ENCODE measurements at regions not wholly inside any gene's neighbourhood (a gene's known extent, or its start where the extent isn't known, plus 50 kb on each side); places are given as distances from the start of the nearest gene placed in this dataset.

DNA sequence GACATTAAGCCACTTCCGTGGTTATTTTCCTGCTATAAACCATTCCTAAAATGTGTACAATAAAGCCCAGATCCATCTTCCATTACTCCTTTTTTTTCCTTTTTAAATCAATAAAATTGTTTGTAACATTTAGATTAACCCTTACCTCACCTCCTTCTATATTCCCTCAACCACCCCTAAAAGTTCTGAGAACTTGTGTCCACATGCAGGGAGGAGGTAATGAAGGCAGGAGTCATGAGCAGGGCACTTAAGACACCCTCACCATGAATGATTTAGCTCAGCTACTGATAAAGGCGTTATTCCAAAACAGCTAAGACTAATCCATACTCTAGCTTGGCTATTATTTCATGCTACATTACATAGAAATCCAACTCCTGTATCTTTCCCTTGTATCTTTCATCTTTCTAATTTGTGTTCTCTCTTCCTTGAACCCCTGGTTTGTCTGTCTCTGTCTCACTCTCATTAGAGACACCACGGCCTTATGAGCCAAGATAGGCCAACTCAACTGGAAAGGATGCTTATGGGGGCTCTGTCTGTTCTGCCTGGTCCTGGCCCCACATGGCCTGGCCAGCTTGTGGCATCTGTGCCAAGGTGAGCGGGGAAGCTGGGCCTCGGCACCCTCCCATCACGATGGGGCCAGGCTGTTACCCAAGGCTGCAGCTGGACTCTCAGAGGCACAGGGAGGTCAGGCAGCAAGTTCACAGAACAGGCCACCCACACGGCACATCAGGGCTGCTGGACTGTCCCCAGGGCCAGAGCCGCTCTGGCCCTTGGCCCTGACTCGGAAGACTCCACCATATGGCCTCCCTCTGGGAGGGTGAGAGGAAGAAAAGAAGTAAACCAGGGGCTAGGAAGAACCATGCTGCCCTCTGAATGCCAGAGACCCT is 294.4 kb downstream of the SOX9 start:
- ATAC-seq (ENCODE audit: low FRiP score) (no peak), DNase-seq (no peak)
- no peaks in the 10 kb centered on the region for H3K36me3 ChIP-seq (ENCODE audit: control insufficient read depth in 1 of 2, insufficient read depth in 2 of 2, low read length in 1 of 2)
- no peaks in the 10 kb centered on the region for H3K27me3 ChIP-seq (ENCODE audit: control insufficient read depth in 1 of 2, insufficient read depth in 2 of 2, low read length in 1 of 2)
- no peak overlapping the region for H3K4me3 ChIP-seq (ENCODE audit: low read length in 2 of 2)
- intact Hi-C loops (cut with DNase I): no loop called here
- no peak overlapping the region for H3K27ac ChIP-seq (ENCODE audit: low read depth in 1 of 2, low read length in 2 of 2)
- 90 to 92% methylated on average over 9 of the region's 9 CpGs for WGBS, 2 donors
- H3K9me3 ChIP-seq (ENCODE audit: control insufficient read depth, low read length): peaks cover 5% of the 10 kb centered on the region
- no peaks in the 10 kb centered on the region for H3K4me1 ChIP-seq (ENCODE audit: control insufficient read depth in 1 of 2, insufficient read depth in 2 of 2, low read length in 2 of 2)

DNA sequence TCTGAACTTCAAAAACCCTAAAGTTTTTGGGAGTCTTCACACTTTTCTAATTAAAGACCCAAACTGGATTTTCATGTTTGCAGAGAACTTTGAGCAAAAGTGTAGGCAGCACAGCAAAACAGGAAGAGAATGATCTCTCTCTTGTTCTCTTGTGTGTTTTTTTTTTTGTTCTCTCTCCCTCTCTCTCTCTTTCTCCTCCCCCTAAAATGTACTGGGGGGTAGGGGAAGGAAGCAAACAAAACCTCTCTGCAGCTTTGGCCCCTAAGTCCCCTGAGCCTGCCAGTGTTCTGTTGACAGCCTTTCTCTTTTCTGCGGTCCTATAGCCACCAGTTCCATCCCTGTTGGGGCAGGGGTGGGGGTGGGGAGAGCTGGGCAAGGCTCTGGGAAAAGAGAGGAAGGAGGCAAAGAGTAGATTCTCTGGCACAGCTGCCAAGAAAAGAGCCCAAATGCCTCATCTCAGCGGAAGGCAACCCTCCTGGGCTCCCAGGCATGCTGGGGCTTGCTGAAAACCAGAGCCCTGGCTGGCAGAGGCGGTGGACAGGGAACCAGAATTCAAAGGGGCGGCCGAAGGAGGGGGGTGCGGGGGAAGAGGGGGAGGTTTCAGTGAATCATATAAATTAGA is 295.3 kb downstream of the SOX9 start:
- Histone ChIP-seq H3K36me3 (ENCODE audit: control insufficient read depth in 1 of 2, insufficient read depth in 2 of 2, low read length in 1 of 2) (no peaks in the 10 kb centered on the region), H3K9me3 (ENCODE audit: control insufficient read depth, low read length) (peaks cover 5% of the 10 kb centered on the region), H3K4me1 (ENCODE audit: control insufficient read depth in 1 of 2, insufficient read depth in 2 of 2, low read length in 2 of 2) (no peaks in the 10 kb centered on the region), H3K4me3 (ENCODE audit: low read length in 2 of 2) (no peak overlapping the region), H3K27me3 (ENCODE audit: control insufficient read depth in 1 of 2, insufficient read depth in 2 of 2, low read length in 1 of 2) (no peaks in the 10 kb centered on the region), H3K27ac (ENCODE audit: low read depth in 1 of 2, low read length in 2 of 2) (no peak overlapping the region)
- 39 to 55% methylated on average over 6 of the region's 6 CpGs for WGBS, 2 donors
- no peak for DNase-seq
- intact Hi-C loops (cut with DNase I): no loop called here
- no peak for ATAC-seq (ENCODE audit: low FRiP score)

DNA sequence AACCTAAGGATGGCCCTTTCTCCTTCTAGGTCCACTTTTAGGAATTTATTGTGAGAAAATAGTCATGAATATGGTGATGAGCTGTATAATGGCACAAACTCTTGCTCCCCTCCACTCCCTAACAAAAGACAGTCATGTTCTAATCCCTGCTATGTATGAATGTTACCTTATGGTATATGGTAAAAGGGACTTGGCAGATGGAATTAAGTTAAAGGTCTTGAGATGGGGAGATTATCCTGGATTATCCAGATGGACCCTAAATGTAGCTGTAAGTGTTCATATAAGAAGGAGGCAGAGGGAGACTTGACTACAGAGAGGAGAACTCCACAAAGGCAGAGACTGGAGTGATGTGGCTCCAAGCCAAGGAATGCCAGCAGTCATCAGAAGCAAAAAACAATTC is 296.1 kb downstream of the SOX9 start:
- Histone ChIP-seq H3K4me1 (ENCODE audit: control insufficient read depth in 1 of 2, insufficient read depth in 2 of 2, low read length in 2 of 2) (no peaks in the 10 kb centered on the region), H3K9me3 (ENCODE audit: control insufficient read depth, low read length) (peaks cover 5% of the 10 kb centered on the region), H3K27me3 (ENCODE audit: control insufficient read depth in 1 of 2, insufficient read depth in 2 of 2, low read length in 1 of 2) (no peaks in the 10 kb centered on the region), H3K4me3 (ENCODE audit: low read length in 2 of 2) (no peak overlapping the region), H3K27ac (ENCODE audit: low read depth in 1 of 2, low read length in 2 of 2) (no peak overlapping the region), H3K36me3 (ENCODE audit: control insufficient read depth in 1 of 2, insufficient read depth in 2 of 2, low read length in 1 of 2) (no peaks in the 10 kb centered on the region)
- ATAC-seq (ENCODE audit: low FRiP score): no peak
- intact Hi-C loops (cut with DNase I): no loop called here
- DNase-seq: no peak

DNA sequence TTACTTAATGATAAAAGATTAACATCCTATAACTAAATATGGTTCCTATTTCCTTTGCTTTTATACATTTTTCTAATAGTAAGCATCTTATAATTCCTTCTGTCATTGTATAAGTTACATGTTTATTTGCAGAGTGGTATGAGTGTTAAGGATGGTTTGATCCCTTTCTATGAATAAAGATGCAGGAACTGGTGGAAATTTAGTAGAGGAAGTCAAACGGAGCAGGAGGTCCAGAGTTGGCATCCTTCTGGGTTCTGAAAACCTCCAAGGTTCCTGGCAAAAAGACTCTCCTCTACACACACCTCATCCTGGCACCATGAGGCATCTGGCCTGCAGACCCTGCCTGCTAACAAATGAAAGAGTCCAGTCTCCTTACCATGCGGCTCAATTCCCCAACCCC is 296.8 kb downstream of the SOX9 start:
- H3K4me1 ChIP-seq (ENCODE audit: control insufficient read depth in 1 of 2, insufficient read depth in 2 of 2, low read length in 2 of 2): no peaks in the 10 kb centered on the region
- H3K36me3 ChIP-seq (ENCODE audit: control insufficient read depth in 1 of 2, insufficient read depth in 2 of 2, low read length in 1 of 2): no peaks in the 10 kb centered on the region
- intact Hi-C loops (cut with DNase I): no loop called here
- no peaks in the 10 kb centered on the region for H3K27me3 ChIP-seq (ENCODE audit: control insufficient read depth in 1 of 2, insufficient read depth in 2 of 2, low read length in 1 of 2)
- no peak overlapping the region for H3K4me3 ChIP-seq (ENCODE audit: low read length in 2 of 2)
- DNase-seq: no peak
- H3K9me3 ChIP-seq (ENCODE audit: control insufficient read depth, low read length): peaks cover 5% of the 10 kb centered on the region
- H3K27ac ChIP-seq (ENCODE audit: low read depth in 1 of 2, low read length in 2 of 2): no peak overlapping the region
- no peak for ATAC-seq (ENCODE audit: low FRiP score)
- WGBS, 2 donors: 88 to 94% methylated on average over 2 of the region's 2 CpGs

DNA sequence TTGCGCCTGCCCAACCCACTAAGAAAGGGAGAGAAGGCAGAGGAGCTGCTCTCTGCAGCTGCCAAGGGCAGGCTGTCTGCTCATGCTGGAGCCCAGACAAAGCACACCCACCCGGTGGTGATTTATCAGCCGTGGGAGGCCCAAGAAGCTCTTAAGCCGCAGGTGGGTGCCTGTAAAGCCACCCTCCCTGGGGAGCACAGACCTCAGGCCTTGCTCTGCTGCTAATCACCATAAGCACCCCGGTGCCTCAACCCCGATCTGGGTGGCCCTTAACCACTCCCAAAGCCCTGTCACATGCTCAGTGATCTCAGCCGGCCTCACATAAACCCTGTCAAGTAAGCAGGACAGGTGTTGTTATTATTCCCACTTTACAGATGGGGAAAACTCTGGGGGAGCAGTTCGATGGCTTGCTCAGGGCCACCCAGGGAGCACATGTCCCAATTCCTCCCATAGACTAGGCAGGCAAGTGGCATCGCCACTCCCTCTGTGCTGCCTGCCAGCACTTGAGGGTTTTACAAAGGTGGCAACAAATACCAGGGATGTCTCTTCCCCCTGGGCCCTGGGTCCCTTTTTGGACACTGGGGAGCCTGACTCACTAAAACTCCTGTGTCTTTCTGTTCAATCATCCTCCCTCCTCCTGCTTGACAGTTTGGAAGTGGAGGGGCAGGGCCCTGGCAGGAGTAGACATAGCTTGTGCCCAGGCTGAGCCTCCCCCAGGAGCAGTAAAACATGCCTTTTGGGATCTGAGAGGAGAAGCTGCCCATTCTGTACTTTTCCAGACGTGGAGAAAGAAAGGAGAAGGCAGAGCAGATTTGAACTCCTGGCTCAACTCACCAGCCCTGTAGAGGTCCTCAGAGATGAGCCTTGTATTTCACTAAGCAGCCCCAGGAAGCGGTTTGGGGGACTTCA is 299.3 kb downstream of the SOX9 start:
- H3K27ac ChIP-seq (ENCODE audit: low read depth in 1 of 2, low read length in 2 of 2): no peak overlapping the region
- WGBS, 2 donors: 81 to 85% methylated on average over 11 of the region's 11 CpGs
- peaks cover 5% of the 10 kb centered on the region for H3K9me3 ChIP-seq (ENCODE audit: control insufficient read depth, low read length)
- DNase-seq (no peak), ATAC-seq (ENCODE audit: low FRiP score) (peak; percentile 44)
- no peaks in the 10 kb centered on the region for H3K36me3 ChIP-seq (ENCODE audit: control insufficient read depth in 1 of 2, insufficient read depth in 2 of 2, low read length in 1 of 2)
- intact Hi-C loops (cut with DNase I): no loop called here
- no peaks in the 10 kb centered on the region for H3K4me1 ChIP-seq (ENCODE audit: control insufficient read depth in 1 of 2, insufficient read depth in 2 of 2, low read length in 2 of 2)
- no peaks in the 10 kb centered on the region for H3K27me3 ChIP-seq (ENCODE audit: control insufficient read depth in 1 of 2, insufficient read depth in 2 of 2, low read length in 1 of 2)
- H3K4me3 ChIP-seq (ENCODE audit: low read length in 2 of 2): no peak overlapping the region

DNA sequence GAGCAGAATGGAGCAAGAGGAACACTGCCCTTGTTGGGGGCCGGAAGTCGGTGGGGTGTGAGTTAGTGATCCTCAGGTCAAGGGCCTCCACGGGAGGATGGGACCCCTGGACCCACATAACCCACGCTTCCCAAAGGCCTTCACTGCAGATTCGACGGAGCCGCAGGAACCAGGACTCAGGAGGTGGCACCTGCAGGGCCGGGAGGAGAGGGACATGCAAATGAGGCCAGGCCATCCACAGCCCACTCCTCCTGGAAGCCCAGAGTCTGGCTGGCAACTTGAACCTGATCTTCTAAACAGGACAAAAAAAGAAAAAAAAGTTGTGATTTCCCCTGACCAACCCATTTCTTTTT is 299.9 kb downstream of the SOX9 start:
- H3K36me3 ChIP-seq (ENCODE audit: control insufficient read depth in 1 of 2, insufficient read depth in 2 of 2, low read length in 1 of 2): no peaks in the 10 kb centered on the region
- 91 to 95% methylated on average over 8 of the region's 8 CpGs for WGBS, 2 donors
- no peak overlapping the region for H3K4me3 ChIP-seq (ENCODE audit: low read length in 2 of 2)
- no peak overlapping the region for H3K27ac ChIP-seq (ENCODE audit: low read depth in 1 of 2, low read length in 2 of 2)
- ATAC-seq (ENCODE audit: low FRiP score) (no peak), DNase-seq (no peak)
- no peaks in the 10 kb centered on the region for H3K4me1 ChIP-seq (ENCODE audit: control insufficient read depth in 1 of 2, insufficient read depth in 2 of 2, low read length in 2 of 2)
- intact Hi-C loops (cut with DNase I): no loop called here
- H3K9me3 ChIP-seq (ENCODE audit: control insufficient read depth, low read length): peaks cover 5% of the 10 kb centered on the region
- H3K27me3 ChIP-seq (ENCODE audit: control insufficient read depth in 1 of 2, insufficient read depth in 2 of 2, low read length in 1 of 2): no peaks in the 10 kb centered on the region

DNA sequence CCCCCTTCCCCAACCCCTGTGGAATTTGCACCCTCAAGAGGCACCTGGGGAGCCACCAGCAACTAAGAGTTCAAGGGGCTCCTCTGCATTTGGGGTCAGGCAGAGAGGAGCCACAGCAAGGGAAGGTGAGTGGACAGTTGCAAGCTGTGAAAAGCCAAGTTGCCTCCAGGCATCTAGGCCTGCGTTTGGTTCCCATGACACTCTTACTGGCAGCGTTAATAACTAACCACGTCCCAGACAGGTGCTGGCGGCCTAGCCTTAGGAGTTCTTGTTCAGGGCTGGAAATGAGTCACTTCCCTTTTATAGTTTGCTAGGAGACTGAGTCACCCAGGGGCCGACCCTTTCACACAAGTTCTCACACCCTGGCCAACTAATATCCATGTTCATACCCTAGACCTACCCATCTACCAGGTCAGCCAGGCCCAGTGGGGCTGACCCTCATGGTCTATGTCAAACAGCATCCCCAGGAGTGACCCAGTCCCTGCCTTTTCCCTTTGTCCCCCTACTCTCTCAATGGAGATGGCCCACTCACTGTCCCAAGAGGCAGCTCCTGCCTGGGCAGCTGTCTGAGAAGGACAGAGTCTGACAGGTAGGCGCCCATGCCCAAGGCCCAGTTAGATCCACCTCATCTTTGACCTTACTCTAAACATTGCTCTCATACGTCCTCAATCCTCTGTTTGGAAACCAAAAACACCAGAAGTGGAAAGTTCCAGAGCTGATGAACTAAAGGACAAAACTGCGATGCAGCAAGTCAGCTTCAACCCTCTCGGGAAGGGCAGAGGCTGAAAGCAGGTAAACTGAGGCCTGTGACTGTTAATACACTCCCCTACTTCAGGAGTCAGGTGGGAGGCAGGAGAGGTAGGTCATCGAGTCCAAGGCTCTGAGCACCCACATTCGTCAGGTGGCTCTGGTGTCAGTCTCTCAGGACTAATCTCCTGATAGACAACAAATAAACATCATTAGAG is 300.6 kb downstream of the SOX9 start:
- Histone ChIP-seq H3K9me3 (ENCODE audit: control insufficient read depth, low read length) (peaks cover 5% of the 10 kb centered on the region), H3K27me3 (ENCODE audit: control insufficient read depth in 1 of 2, insufficient read depth in 2 of 2, low read length in 1 of 2) (no peaks in the 10 kb centered on the region), H3K4me1 (ENCODE audit: control insufficient read depth in 1 of 2, insufficient read depth in 2 of 2, low read length in 2 of 2) (no peaks in the 10 kb centered on the region), H3K27ac (ENCODE audit: low read depth in 1 of 2, low read length in 2 of 2) (no peak overlapping the region), H3K36me3 (ENCODE audit: control insufficient read depth in 1 of 2, insufficient read depth in 2 of 2, low read length in 1 of 2) (no peaks in the 10 kb centered on the region), H3K4me3 (ENCODE audit: low read length in 2 of 2) (no peak overlapping the region)
- DNase-seq (peak in 1 of 2 donors; percentile 73), ATAC-seq (ENCODE audit: low FRiP score) (peak; percentile 58)
- intact Hi-C loops (cut with DNase I): no loop called here
- 54 to 58% methylated on average over 11 of the region's 11 CpGs for WGBS, 2 donors

DNA sequence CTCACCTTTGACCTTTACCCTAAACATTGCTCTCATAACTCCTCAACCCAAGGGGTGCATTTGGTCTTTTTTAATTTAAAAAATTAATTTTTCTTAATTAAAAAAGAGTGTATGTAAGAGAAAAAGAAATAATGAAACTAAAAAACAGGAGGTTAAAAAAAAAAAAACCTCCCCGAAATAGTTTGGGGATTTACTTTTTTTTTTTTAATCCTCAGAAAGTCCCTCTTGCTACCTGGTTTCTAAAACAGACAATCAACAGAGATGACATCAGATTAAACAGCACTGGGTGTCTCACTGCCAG is 301.3 kb downstream of the SOX9 start:
- Histone ChIP-seq H3K9me3 (ENCODE audit: control insufficient read depth, low read length) (peaks cover 3% of the 10 kb centered on the region), H3K36me3 (ENCODE audit: control insufficient read depth in 1 of 2, insufficient read depth in 2 of 2, low read length in 1 of 2) (no peaks in the 10 kb centered on the region), H3K4me1 (ENCODE audit: control insufficient read depth in 1 of 2, insufficient read depth in 2 of 2, low read length in 2 of 2) (no peaks in the 10 kb centered on the region), H3K4me3 (ENCODE audit: low read length in 2 of 2) (no peak overlapping the region), H3K27ac (ENCODE audit: low read depth in 1 of 2, low read length in 2 of 2) (no peak overlapping the region), H3K27me3 (ENCODE audit: control insufficient read depth in 1 of 2, insufficient read depth in 2 of 2, low read length in 1 of 2) (no peaks in the 10 kb centered on the region)
- 95 to 100% methylated on average over 1 of the region's 1 CpG for WGBS, 2 donors
- intact Hi-C loops (cut with DNase I): no loop called here
- DNase-seq (no peak), ATAC-seq (ENCODE audit: low FRiP score) (no peak)
